Activated CD4-positive, alpha-beta T cell treated with anti-CD3 and anti-CD28 coated beads, Interleukin-2, Interleukin-6, amounts not matched to agents 100 ng/mL and 50 ng/mL, durations not matched to agents 16 hours and 8 hours (primary cell): ENCODE measurements at regions not wholly inside any gene's neighbourhood (a gene's known extent, or its start where the extent isn't known, plus 50 kb on each side); places are given as distances from the start of the nearest gene placed in this dataset.
"Not testable (repeated sequence)": the region's sequence is repeated elsewhere in the genome, so short reads cannot be mapped to it uniquely, and the experiment has no call there.

Experiments used
- DNase-seq: peaks from one replicate; pipeline ENCODE4 v3.0.0-alpha.2; 2020

DNA sequence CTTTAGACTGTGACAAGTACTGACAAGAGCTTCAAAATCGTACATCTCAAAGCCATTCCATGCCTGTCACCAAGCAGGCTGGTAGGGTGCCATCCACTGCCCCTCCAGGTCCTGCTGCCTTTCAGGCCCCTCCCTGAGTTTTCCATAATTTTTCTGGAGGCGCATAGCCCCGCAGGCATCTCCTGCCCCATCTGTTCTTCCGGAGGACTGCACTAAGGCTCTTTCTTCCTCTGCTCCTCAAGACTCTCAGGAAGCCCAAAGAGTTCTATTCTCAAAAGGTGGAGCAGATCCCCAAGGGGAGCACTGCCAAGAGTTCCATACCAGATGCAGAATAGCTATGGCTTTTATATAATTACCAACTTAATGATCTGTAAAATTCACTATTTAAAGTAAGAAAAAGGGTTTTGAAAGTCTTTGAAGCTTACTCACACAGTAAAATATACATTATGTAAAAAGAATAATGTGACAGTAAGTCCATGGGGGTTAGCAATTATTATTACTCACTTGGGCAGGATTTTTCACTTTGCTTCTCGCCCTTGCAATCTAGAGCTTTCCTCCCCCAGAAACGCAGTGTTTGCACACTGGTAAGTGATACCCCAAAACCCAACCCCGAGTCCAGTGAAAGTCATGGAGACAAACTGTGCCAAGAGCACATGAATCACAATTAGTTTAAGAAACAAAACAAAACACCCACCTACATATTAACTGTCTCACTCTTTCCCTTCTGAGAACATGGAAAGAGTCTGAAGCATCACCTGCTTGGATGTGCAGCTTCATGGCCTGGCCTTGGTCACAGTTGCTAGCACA is 114.1 kb upstream of the DAPK1 start:
- DNase-seq, result no peak

GRCh38 chr9:87386490-87387025 is 111.1 kb upstream of the DAPK1 start:
- DNase-seq, result no peak

- DNase-seq, result no peak
Measured at GRCh38 chr9:87387351-87388011, 110.2 kb upstream of the DAPK1 start.

DNA sequence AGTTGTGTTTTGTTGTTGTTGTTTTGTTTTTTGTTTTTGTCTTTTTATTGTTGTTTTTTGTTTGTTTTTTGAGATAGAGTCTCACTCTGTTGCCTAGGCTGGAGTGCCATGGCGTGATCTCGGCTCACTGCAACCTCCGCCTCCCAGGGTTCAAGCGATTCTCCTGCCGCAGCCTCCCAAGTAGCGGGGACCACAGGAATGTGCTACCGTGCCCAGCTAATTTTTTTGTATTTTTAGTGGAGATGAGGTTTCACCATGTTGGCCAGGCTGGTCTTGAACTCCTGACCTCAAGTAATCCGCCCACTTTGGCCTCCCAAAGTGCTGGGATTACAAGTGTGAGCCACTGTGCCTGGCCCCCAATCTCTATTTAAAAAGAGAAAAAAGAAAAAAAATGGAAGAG is 109.0 kb upstream of the DAPK1 start:
- not testable (repeated sequence) for DNase-seq

DNA sequence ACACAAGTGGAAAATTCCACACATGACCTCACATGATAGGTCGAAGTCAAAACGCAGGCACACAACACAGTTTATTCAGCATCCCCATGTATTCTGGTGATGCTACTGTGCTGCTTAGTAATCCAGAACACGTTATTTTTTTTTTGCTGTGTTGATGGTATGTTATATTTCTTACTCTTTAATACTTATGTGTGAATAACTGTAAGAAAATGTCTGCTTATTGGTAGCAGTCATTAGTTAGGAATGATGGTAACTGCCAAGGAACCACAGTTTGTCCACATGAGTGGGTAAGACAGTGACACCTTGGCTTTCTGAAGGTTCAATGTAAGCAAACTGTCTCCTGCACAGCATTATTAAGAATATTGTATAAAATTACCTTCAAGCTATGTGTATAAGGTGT is 107.7 kb upstream of the DAPK1 start:
- DNase-seq, result no peak

DNA sequence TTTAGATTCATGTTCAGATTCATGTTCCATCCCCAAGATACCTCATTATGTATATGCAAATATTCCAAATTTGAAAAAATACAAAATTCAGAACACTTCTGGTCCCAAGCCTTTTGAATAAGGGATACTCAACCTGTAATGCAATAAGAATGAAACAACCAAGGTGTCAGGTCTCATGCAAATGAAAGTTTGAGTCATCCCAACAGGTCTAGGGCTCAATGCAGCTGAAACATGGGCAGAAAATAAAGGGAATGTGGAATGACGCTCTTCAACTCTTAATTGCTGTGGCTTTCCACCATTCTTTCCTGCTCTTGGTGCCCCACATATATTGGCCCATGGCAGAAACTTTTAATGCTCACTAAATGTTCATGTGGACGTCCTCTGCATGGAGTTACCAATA is 107.3 kb upstream of the DAPK1 start:
- DNase-seq, result no peak

GRCh38 chr9:87392086-87392485 is 105.6 kb upstream of the DAPK1 start:
- no peak for DNase-seq

- DNase-seq, result no peak
Measured at GRCh38 chr9:87393706-87394230, 103.9 kb upstream of the DAPK1 start.

- no peak for DNase-seq
Measured at GRCh38 chr9:87395804-87396479, 101.7 kb upstream of the DAPK1 start.

GRCh38 chr9:87401681-87402080 is 96.0 kb upstream of the DAPK1 start:
- DNase-seq, result no peak

DNA sequence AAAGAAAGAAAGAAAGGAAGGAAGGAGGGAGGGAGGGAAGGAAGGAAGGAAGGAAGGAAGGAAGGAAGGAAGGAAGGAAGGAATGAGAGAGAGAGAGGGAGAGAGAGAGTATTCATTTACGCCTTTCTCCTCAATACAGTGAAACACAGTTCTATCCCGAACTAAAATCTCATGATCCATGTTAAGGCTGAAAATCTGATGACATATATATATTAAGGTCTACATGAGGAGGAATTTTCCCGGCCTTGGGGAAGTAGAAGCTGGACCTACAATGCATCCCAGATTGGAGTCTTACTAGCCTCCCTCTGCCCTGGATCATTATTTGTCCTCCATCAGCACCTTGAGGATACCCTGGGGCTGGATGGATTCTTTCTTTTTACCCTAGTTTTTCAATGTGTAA is 95.1 kb upstream of the DAPK1 start:
- DNase-seq, result no peak

GRCh38 chr9:87405677-87406542 is 91.8 kb upstream of the DAPK1 start:
- no peak for DNase-seq

DNA sequence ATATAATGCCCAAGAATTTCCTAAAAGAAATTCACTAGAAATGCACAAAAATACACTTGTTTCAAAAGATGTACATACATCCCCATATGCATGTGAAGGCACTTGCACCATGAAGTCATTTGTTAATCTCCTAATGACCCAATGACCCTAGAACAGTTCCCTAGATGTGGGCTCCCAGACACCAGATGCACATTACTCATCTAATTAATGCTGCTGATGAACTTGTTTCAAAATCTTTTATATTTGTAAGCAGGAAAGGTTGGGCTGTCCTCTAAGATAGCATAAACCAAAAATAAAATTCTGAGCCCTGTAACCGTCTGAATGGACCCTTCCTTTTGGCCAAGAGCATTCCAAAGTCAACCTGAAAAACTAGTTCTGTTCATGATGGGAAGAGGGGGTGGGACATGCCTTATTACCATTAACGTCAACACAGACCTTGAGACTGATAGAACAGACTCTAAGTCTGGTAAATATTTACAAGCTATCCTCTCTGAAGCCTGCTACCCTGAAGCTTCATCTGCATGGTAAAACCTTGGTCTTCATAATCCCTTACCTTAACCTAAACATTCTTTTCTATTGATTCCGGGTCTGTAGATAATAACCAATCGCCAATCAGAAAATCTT is 91.0 kb upstream of the DAPK1 start:
- DNase-seq, result no peak

- DNase-seq, result not testable (repeated sequence)
Measured at GRCh38 chr9:87410047-87411005, 87.3 kb upstream of the DAPK1 start.

- DNase-seq, result no peak
Measured at GRCh38 chr9:87420884-87421283, 76.8 kb upstream of the DAPK1 start.

DNA sequence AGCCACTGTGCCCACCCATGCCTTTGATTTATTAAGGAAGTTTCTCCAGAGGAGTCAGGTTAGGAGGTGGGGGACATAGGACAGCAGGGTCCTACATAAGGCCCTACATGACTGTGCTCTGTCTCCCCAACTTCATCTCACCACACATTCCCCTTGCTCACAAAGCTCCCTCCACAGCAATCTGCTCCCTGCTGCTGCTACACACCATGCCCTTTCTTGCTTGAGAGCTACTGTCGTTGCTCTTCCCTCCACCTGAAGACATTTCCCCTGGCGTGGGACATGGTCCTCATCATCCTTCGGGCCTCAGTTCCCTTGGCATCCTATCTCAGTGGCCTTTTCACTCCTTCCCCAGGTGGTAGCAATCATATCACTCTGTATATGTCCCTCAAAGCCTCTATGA is 75.9 kb upstream of the DAPK1 start:
- no peak for DNase-seq

DNA sequence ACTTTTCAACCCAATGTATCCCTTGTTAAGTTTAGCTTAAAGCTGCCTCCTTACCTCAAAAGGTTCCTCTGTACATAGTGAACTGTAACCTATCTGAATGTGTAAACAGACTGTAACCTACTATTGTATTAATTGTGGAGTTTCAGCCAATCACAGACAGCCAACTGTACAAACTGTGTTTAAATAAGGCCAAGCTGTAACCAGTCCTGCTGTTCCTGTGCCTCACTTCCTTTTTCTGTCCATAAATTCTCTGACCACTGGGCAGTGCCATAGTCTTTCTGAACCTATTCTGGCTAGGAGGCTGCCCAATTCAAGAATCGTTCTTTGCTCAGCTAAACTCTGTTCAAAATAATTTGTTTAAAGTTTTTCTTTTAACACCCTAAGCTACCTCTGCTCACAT is 74.7 kb upstream of the DAPK1 start:
- DNase-seq, result no peak

DNA sequence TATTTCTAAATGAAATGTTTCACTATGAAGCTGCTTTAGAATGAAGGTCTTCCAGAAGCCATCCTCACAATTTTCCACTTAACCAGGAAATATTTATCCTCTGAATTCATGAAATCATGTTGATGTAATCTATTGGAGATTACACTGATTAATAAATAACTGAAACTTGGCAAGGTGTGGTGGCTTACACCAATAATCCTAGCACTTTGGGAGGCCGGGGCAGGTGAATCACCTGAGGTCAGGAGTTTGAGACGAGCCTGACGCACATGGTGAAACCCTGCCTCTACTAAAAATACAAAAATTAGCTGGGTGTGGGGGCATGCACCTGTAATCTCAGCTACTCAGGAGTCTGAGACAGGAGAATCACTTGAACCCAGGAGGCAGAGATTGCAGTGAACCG is 73.8 kb upstream of the DAPK1 start:
- DNase-seq, result not testable (repeated sequence)

DNA sequence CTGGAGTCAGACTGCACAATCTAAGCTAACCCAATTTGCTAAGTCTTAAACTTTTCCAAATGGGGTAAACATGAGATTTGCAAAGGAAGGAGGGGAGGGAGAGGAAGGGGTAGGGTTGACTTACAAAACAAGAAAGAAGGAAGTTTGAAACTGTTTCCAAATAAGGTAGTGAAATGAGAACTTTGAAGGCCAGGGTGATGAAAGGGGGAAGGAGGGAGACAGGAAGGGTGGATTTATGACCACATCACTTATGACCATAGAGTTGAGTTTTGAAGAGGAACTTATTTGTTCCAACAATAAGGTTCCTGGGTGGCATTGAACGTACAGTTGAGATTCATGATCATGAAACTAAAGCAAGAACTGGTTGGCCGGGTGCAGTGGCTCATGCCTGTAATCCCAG is 72.5 kb upstream of the DAPK1 start:
- no peak for DNase-seq

GRCh38 chr9:87427851-87428506 is 69.7 kb upstream of the DAPK1 start:
- no peak for DNase-seq
